Ishikawa (cell line): ENCODE measurements at regions not wholly inside any gene's neighbourhood (a gene's known extent, or its start where the extent isn't known, plus 50 kb on each side); places are given as distances from the start of the nearest gene placed in this dataset.

Experiments
- EGR1 ChIP-seq: IDR thresholded peaks from 2 replicates; pipeline ENCODE4 v1.6.1; 2012
- EP300 ChIP-seq: IDR thresholded peaks from 2 replicates; pipeline ENCODE4 v1.6.1; 2012; ENCODE audit warnings: borderline replicate concordance
- NFIC ChIP-seq: IDR thresholded peaks from 2 replicates; pipeline ENCODE4 v1.6.1; 2012
- TAF1 ChIP-seq: IDR thresholded peaks from 2 replicates; pipeline ENCODE4 v1.6.1; 2012; ENCODE audit warnings: low read depth, mild to moderate bottlenecking
- TCF12 ChIP-seq: IDR thresholded peaks from 2 replicates; pipeline ENCODE4 v1.6.1; 2012; ENCODE audit warnings: low read depth
- TEAD4 ChIP-seq: IDR thresholded peaks from 2 replicates; pipeline ENCODE4 v1.6.1; 2012
- YY1 ChIP-seq: IDR thresholded peaks from 2 replicates; pipeline ENCODE4 v1.6.1; 2012; ENCODE audit warnings: low read depth
- TF ChIP-seq, protein P1 (sequence below): IDR thresholded peaks from 2 replicates; pipeline ENCODE4 v1.6.1; 2012

DNA sequence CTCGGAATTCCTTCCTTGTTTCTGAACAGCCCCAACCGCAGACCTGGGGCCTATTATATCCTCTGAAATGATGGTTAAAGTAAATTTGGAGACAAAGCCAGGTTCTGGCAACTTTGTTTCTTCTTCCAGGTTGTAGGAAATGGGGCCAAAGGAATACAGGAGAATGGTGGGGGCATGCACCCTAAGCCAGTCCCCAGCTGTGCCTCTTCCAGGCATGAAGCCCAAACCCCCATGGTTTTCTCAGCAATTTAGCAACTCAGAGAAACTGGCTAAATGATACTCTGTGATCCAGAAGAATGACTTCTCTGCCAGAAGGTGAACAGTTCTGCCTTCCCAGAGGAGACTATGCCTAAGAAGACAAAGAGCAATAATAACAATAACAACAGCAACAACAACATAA is 635.0 kb upstream of the FANCL start:
- no peak for TF ChIP-seq TCF12
- TF ChIP-seq TEAD4: no peak
- no peak for TF ChIP-seq YY1
- no peak for TF ChIP-seq EP300
- TF ChIP-seq TAF1: no peak
- no peak for TF ChIP-seq NFIC
- TF ChIP-seq EGR1: no peak
- TF ChIP-seq, protein P1, sequence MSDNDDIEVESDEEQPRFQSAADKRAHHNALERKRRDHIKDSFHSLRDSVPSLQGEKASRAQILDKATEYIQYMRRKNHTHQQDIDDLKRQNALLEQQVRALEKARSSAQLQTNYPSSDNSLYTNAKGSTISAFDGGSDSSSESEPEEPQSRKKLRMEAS: no peak
